RWPE2 (cell line): ENCODE measurements at regions not wholly inside any gene's neighbourhood (a gene's known extent, or its start where the extent isn't known, plus 50 kb on each side); places are given as distances from the start of the nearest gene placed in this dataset.

ENCODE experiments used
- ATAC-seq: fragments of 200-7000 bp; cut with Tn5 transposase; 3 replicates; pipeline ENCODE4 v1.9.1; 2021; ENCODE audit warnings: low read depth
- DNase-seq: peaks from one replicate; pipeline ENCODE4 v3.0.0-alpha.2; 2020; ENCODE audit warnings: low spot score
- H3K27ac ChIP-seq: fragments of 450-650 bp; 2 replicates; pipeline ENCODE4 v1.5.1; 2017; ENCODE audit warnings: mild to moderate bottlenecking; ENCODE audit not compliant: poor library complexity, severe bottlenecking
- H3K27me3 ChIP-seq: fragments of 250-450 bp; sonication (Bioruptor Pico); 2 replicates; pipeline ENCODE4 v1.5.1; 2021; ENCODE audit warnings: mild to moderate bottlenecking, moderate library complexity; ENCODE audit not compliant: insufficient read depth, poor library complexity, severe bottlenecking
- H3K36me3 ChIP-seq: fragments of 250-450 bp; sonication (Bioruptor Pico); 2 replicates; pipeline ENCODE4 v1.5.1; 2020; ENCODE audit warnings: low read depth, mild to moderate bottlenecking, moderate library complexity
- H3K4me1 ChIP-seq: fragments of 250-450 bp; sonication (Bioruptor Pico); 2 replicates; pipeline ENCODE4 v1.5.1; 2021; ENCODE audit warnings: mild to moderate bottlenecking, moderate library complexity; ENCODE audit not compliant: insufficient read depth, poor library complexity, severe bottlenecking
- H3K4me3 ChIP-seq: fragments of 250-450 bp; sonication (Bioruptor Pico); 2 replicates; pipeline ENCODE4 v1.5.1; 2021; ENCODE audit warnings: mild to moderate bottlenecking, moderate library complexity; ENCODE audit not compliant: severe bottlenecking
- H3K9me3 ChIP-seq: fragments of 250-450 bp; sonication (Bioruptor Pico); 2 replicates; pipeline ENCODE4 v1.5.1; 2021; ENCODE audit warnings: mild to moderate bottlenecking, moderate library complexity; ENCODE audit not compliant: severe bottlenecking
- CTCF ChIP-seq: fragments of 450-650 bp; IDR thresholded peaks from one replicate; pipeline ENCODE4 v1.5.1; 2017; ENCODE audit warnings: mild to moderate bottlenecking, moderate library complexity; ENCODE audit not compliant: poor library complexity, severe bottlenecking

GRCh38 chr3:27632431-27633223 is 89.5 kb downstream of the EOMES start:
- H3K4me3 ChIP-seq = peak overlapping the region; percentile 44
- peak; percentile 75 for ATAC-seq
- peak overlapping the region; percentile 45 for H3K27ac ChIP-seq
- peaks cover 34% of the 10 kb centered on the region for H3K4me1 ChIP-seq
- H3K9me3 ChIP-seq = no peaks in the 10 kb centered on the region
- no peaks in the 10 kb centered on the region for H3K27me3 ChIP-seq
- TF ChIP-seq CTCF = no peak
- no peaks in the 10 kb centered on the region for H3K36me3 ChIP-seq
- DNase-seq = no peak

- no peak for DNase-seq
- peak overlapping the region; percentile 49 for H3K27ac ChIP-seq
- H3K27me3 ChIP-seq = no peaks in the 10 kb centered on the region
- H3K9me3 ChIP-seq = no peaks in the 10 kb centered on the region
- no peak overlapping the region for H3K4me3 ChIP-seq
- peaks cover 34% of the 10 kb centered on the region for H3K4me1 ChIP-seq
- ATAC-seq = peak; percentile 64
- no peaks in the 10 kb centered on the region for H3K36me3 ChIP-seq
- no peak for TF ChIP-seq CTCF
Measured at GRCh38 chr3:27630885-27631284, 91.2 kb downstream of the EOMES start.

GRCh38 chr3:27629366-27629765 is 92.8 kb downstream of the EOMES start:
- no peak for TF ChIP-seq CTCF
- ATAC-seq (no peak), DNase-seq (no peak)
- H3K36me3 ChIP-seq = no peaks in the 10 kb centered on the region
- no peak overlapping the region for H3K4me3 ChIP-seq
- peaks cover 34% of the 10 kb centered on the region for H3K4me1 ChIP-seq
- H3K27me3 ChIP-seq = no peaks in the 10 kb centered on the region
- peak overlapping the region; percentile 23 for H3K27ac ChIP-seq
- no peaks in the 10 kb centered on the region for H3K9me3 ChIP-seq

GRCh38 chr3:27628026-27628750 is 93.9 kb downstream of the EOMES start:
- H3K36me3 ChIP-seq = no peaks in the 10 kb centered on the region
- peaks cover 28% of the 10 kb centered on the region for H3K4me1 ChIP-seq
- H3K27ac ChIP-seq = peak overlapping the region; percentile 23
- H3K9me3 ChIP-seq = no peaks in the 10 kb centered on the region
- no peak for DNase-seq
- no peaks in the 10 kb centered on the region for H3K27me3 ChIP-seq
- H3K4me3 ChIP-seq = no peak overlapping the region
- peak; percentile 23 for ATAC-seq
- TF ChIP-seq CTCF = no peak
